ENCODE measurements at regions not wholly inside any gene's neighbourhood (a gene's known extent, or its start where the extent isn't known, plus 50 kb on each side); places are given as distances from the start of the nearest gene placed in this dataset.

DNA sequence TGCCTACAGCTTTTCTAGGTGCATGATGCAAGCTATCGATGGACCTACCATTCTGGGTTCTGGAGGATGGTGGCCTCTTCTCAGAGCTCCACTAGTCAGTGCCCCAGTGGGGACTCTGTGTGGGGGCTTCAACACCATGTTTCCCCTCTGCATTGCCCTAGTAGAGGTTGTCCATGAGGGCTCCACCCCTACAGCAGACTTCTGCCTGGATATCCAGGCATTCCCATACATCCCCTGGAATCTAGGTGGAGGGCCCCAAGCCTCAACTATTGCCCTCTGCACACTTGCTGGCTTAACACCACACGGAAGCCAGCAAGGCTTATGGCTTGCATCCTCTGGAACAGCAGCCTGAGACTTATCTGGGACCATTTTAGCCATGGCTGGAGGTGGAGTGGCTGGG is 1299.9 kb upstream of the MIR17HG start:
- TF ChIP-seq YY1 (IDR thresholded peaks at IDR 0.05; ENCODE audit: insufficient read depth, insufficient read length) (no peak), ZNF274 (IDR thresholded peaks at IDR 0.05; ENCODE audit: low read depth, low read length) (no peak)
